NCI-H2196 treated with DMSO at 0.1 percent for 48 hours (cell line): ENCODE measurements at regions not wholly inside any gene's neighbourhood (a gene's known extent, or its start where the extent isn't known, plus 50 kb on each side); places are given as distances from the start of the nearest gene placed in this dataset.

Experiments used
- DNase-seq: peaks from one replicate; lab custom pipeline; 2025; ENCODE audit not compliant: unreplicated experiment; lab: John Stamatoyannopoulos, UW

- no peak for DNase-seq
Measured at GRCh38 chr1:224564454-224565084, 51.5 kb upstream of the CNIH3 start.

DNA sequence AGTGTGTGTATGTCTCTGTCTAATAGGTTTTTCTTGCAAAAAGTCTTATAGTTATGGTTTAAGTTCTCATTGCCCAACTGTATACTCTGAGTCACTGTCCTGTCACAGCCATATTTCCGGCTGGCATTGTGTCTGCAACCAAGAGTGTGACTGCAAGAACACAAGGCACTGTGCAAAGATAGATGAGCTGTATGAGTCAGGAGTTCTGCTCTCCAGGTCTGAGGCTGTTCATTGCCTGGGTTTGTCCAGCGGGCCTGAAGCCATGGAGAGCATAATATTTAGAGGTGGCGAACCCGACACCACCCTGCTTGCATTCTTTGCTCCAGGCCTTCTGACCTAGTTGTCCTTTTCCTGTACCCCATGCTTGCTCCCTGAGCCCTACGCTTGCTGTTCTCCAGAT lies 50.9 kb upstream of the CNIH3 start:
- DNase-seq = no peak

DNA sequence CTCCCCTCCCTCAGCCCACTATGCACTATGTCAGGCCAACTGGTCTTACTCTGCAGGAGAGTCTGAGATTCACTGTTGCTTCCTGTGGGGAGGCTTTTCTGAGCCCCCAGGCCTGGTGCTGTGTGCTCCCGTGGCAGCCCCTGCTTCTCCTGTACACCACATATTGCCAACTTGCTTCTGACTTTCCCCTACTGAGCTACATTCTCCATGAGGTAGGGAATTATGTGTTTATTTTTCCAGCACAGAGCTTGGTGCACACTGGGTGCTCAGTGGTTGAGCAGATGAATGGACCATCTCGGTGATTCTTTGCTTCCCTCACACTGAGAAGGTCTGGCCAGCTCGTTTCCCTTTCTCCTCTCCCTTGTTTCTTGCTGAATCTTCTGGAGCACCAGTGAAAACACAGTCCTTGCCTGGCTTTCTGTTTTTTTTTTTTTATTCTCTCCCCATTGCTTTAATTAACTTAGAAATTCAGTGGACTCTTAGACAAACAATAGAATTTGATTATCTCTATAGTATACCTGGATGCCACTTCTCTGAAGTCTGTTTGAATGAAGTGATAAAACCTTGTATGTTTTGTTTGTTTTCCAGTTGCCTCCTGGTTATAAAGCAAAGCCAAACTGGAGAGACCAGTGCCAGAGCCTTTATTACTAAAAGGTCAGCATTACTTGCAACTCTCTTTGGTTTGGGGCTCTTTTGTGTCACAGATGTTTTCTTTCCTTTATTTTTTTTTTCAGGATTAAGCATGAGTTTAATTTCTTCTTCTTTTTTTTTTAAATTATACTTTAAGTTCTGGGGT lies 50.3 kb upstream of the CNIH3 start:
- no peak for DNase-seq
